Stomach (tissue), 4 donors: ENCODE measurements at regions not wholly inside any gene's neighbourhood (a gene's known extent, or its start where the extent isn't known, plus 50 kb on each side); places are given as distances from the start of the nearest gene placed in this dataset.
"Not testable (repeated sequence)": the region's sequence is repeated elsewhere in the genome, so short reads cannot be mapped to it uniquely, and the experiment has no call there.

Experiments
- EP300 ChIP-seq: sonication (generic); formaldehyde crosslinking; IDR thresholded peaks from one replicate; pipeline ENCODE4 v1.6.1; 2017; ENCODE audit warnings: antibody characterized with exemption
- POLR2A ChIP-seq, 4 donors: fragments of 450-650 bp; IDR thresholded peaks; one replicate each; pipeline ENCODE4 v1.6.1; 2016; ENCODE audit warnings: antibody characterized with exemption in 4 of 4, control low read depth in 2 of 4, mild to moderate bottlenecking in 1 of 4, moderate library complexity in 1 of 4
- TF ChIP-seq, protein P1 (sequence below), 7 experiments: fragments of 450-650 bp in 4 of 7; fragments of 200-600 bp in 3 of 7; sonication (generic) in 3 of 7; IDR thresholded peaks; one replicate each; pipeline ENCODE4 v1.5.1; 2016 to 2019; ENCODE audit warnings: antibody characterized with exemption in 7 of 7, control low read depth in 2 of 7, mild to moderate bottlenecking in 1 of 7

DNA sequence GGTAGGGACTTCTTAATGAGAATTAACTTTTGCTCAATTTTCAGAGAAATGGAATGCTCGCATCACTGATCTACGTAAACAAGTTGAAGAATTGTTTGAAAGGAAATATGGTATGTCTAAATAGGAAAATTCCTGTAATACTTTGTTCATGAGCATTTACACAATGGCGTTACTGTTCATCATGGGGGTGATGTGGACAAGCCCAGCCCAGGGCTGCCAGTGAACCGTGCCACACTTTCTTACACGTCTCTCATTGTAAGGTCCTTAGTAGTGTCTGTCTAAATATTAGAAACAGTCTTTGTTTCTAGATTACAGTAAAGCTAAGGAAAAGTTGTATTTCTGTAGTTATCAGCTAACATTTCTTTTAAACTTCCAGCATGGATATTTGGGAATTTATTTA, 91.0 kb upstream of the SPDYE9 start:
- TF ChIP-seq, protein P1, sequence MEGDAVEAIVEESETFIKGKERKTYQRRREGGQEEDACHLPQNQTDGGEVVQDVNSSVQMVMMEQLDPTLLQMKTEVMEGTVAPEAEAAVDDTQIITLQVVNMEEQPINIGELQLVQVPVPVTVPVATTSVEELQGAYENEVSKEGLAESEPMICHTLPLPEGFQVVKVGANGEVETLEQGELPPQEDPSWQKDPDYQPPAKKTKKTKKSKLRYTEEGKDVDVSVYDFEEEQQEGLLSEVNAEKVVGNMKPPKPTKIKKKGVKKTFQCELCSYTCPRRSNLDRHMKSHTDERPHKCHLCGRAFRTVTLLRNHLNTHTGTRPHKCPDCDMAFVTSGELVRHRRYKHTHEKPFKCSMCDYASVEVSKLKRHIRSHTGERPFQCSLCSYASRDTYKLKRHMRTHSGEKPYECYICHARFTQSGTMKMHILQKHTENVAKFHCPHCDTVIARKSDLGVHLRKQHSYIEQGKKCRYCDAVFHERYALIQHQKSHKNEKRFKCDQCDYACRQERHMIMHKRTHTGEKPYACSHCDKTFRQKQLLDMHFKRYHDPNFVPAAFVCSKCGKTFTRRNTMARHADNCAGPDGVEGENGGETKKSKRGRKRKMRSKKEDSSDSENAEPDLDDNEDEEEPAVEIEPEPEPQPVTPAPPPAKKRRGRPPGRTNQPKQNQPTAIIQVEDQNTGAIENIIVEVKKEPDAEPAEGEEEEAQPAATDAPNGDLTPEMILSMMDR (IDR thresholded peaks at IDR 0.05) = not testable (repeated sequence)
- TF ChIP-seq EP300; POLR2A (IDR thresholded peaks at IDR 0.05): not testable (repeated sequence)
